HCT116 (cell line): ENCODE measurements at regions not wholly inside any gene's neighbourhood (a gene's known extent, or its start where the extent isn't known, plus 50 kb on each side); places are given as distances from the start of the nearest gene placed in this dataset.

ENCODE experiments used
- ATAC-seq: fragments of 200-7000 bp; cut with Tn5 transposase; 2 replicates; pipeline ENCODE4 v1.9.1; 2020; ENCODE audit warnings: mild to moderate bottlenecking, moderate library complexity
- BruUV-seq: library from RNA; stranded (reverse); fragments of 400-500 nt; replicated peaks from 2 replicates; lab custom pipeline; 2021; lab: Mats Ljungman, UMichigan
- CTCF ChIA-PET: fragments of 300-600 bp; sonication (Branson Sonifier 250); formaldehyde crosslinking; loops from one replicate; lab custom pipeline; 2021; ENCODE audit warnings: antibody characterized with exemption; lab: Charles Lee
- POLR2A ChIA-PET: fragments of 300-600, 350-600 bp; sonication (Branson Sonifier 250); formaldehyde crosslinking; loops from one replicate; lab custom pipeline; 2021; ENCODE audit warnings: antibody characterized with exemption; lab: Charles Lee
- RAD21 ChIA-PET, 2 experiments: fragments of 300-600 bp; sonication (Branson Sonifier 250); formaldehyde crosslinking; loops; one replicate each; lab custom pipeline; 2023; ENCODE audit warnings: low total read pairs in 2 of 2; ENCODE audit not compliant: uncharacterized antibody in 2 of 2, unreplicated experiment in 2 of 2, low non-redundant PET in 1 of 2; lab: Charles Lee
- DNase-seq: peaks from one replicate; pipeline ENCODE4 v3.0.0-alpha.2; 2010; ENCODE audit warnings: low read depth, low spot score
- H2AFZ ChIP-seq: fragments of 200-600 bp; shearing (Covaris generic), sonication (generic); 2 replicates; pipeline ENCODE4 v1.6.1; 2017; ENCODE audit warnings: low read depth, mixed run types, mixed read lengths, antibody characterized with exemption, low read length; ENCODE audit not compliant: poor library complexity, severe bottlenecking
- H3K27ac ChIP-seq: 2 replicates; pipeline ENCODE4 v1.5.1; 2012; ENCODE audit warnings: low read depth, low read length
- H3K27me3 ChIP-seq: fragments of 200-600 bp; sonication (generic); 2 replicates; pipeline ENCODE4 v1.6.1; 2016; ENCODE audit warnings: mixed run types, low read length, mixed read lengths; ENCODE audit not compliant: insufficient read depth
- H3K36me3 ChIP-seq, 2 experiments: fragments of 200-500 bp in 1 of 2; fragments of 200-600 bp in 1 of 2; sonication (Bioruptor generic) in 1 of 2; sonication (generic) in 1 of 2; 2 replicates each; pipeline versions ENCODE4 v1.5.1 to v1.6.1; 2014 to 2016; ENCODE audit warnings: low read length in 2 of 2, inconsistent platforms in 1 of 2, mixed read lengths in 1 of 2, mixed run types in 1 of 2; ENCODE audit not compliant: insufficient read depth in 2 of 2, control insufficient read depth in 1 of 2
- H3K4me1 ChIP-seq, 2 experiments: fragments of 200-600 bp in 1 of 2; sonication (generic) in 1 of 2; 2 replicates each; pipeline versions ENCODE4 v1.5.1 to v1.6.1; 2012 to 2017; ENCODE audit warnings: low read length in 2 of 2, inconsistent platforms in 1 of 2, mild to moderate bottlenecking in 1 of 2, mixed read lengths in 1 of 2, mixed run types in 1 of 2, moderate library complexity in 1 of 2; ENCODE audit not compliant: insufficient read depth in 2 of 2, control insufficient read depth in 1 of 2
- H3K4me2 ChIP-seq: fragments of 200-600 bp; sonication (generic); 2 replicates; pipeline ENCODE4 v1.6.1; 2017; ENCODE audit warnings: mixed run types, low read length, mixed read lengths
- H3K4me3 ChIP-seq, 2 experiments: fragments of 200-600 bp in 1 of 2; sonication (generic) in 1 of 2; replicated peaks in 1 of 2; 2 replicates each; pipeline ENCODE4 v1.5.1; 2011 to 2016; ENCODE audit warnings: low read length in 2 of 2, control low read depth in 1 of 2, low read depth in 1 of 2, mild to moderate bottlenecking in 1 of 2, mixed read lengths in 1 of 2, mixed run types in 1 of 2
- H3K79me2 ChIP-seq: fragments of 200-600 bp; sonication (generic); 2 replicates; pipeline ENCODE4 v1.6.1; 2017; ENCODE audit warnings: mild to moderate bottlenecking, mixed run types, low read length, moderate library complexity, mixed read lengths; ENCODE audit not compliant: insufficient read depth
- H3K9ac ChIP-seq: fragments of 200-600 bp; sonication (generic); 2 replicates; pipeline ENCODE4 v1.6.1; 2016; ENCODE audit warnings: low read length, mixed read lengths
- H3K9me2 ChIP-seq: fragments of 200-600 bp; sonication (generic), shearing (Covaris generic); 2 replicates; pipeline ENCODE4 v1.6.1; 2017; ENCODE audit warnings: mixed run types, mild to moderate bottlenecking, moderate library complexity; ENCODE audit not compliant: insufficient read depth
- H3K9me3 ChIP-seq, 2 experiments: fragments of 200-500 bp in 1 of 2; fragments of 200-600 bp in 1 of 2; sonication (Bioruptor generic) in 1 of 2; sonication (generic) in 1 of 2; 2 replicates each; pipeline ENCODE4 v1.6.1; 2014 to 2017; ENCODE audit warnings: low read length in 2 of 2, mixed read lengths in 2 of 2, inconsistent platforms in 1 of 2, low read depth in 1 of 2, mild to moderate bottlenecking in 1 of 2, mixed run types in 1 of 2, moderate library complexity in 1 of 2; ENCODE audit not compliant: control insufficient read depth in 1 of 2, insufficient read depth in 1 of 2
- H4K20me1 ChIP-seq: fragments of 200-600 bp; sonication (generic), shearing (Covaris generic); 2 replicates; pipeline ENCODE4 v1.6.1; 2017; ENCODE audit warnings: mixed run types, mild to moderate bottlenecking, moderate library complexity; ENCODE audit not compliant: insufficient read depth
- CTCF ChIP-seq, 3 experiments: fragments of 200-600 bp in 1 of 3; sonication (generic) in 1 of 3; IDR thresholded peaks in 2 of 3; conservative IDR thresholded peaks in 1 of 3; 2 replicates each; pipeline ENCODE4 v1.5.1; 2012 to 2017; ENCODE audit warnings: low read depth in 2 of 3, low read length in 2 of 3, antibody characterized with exemption in 1 of 3, borderline replicate concordance in 1 of 3, control low read depth in 1 of 3, mild to moderate bottlenecking in 1 of 3, mixed read lengths in 1 of 3, mixed run types in 1 of 3, moderate library complexity in 1 of 3; ENCODE audit not compliant: insufficient read depth in 1 of 3
- EGR1 ChIP-seq: IDR thresholded peaks from 2 replicates; pipeline ENCODE4 v1.6.1; 2012; ENCODE audit warnings: low read depth
- ELF1 ChIP-seq: IDR thresholded peaks from 2 replicates; pipeline ENCODE4 v1.6.1; 2012; ENCODE audit warnings: low read depth, borderline replicate concordance
- EZH2phosphoT487 ChIP-seq: fragments of 200-600 bp; IDR thresholded peaks from 2 replicates; pipeline ENCODE4 v1.6.1; 2018; ENCODE audit warnings: antibody characterized with exemption, borderline replicate concordance
- FOSL1 ChIP-seq: IDR thresholded peaks from 2 replicates; pipeline ENCODE4 v1.6.1; 2012; ENCODE audit warnings: low read depth
- MAX ChIP-seq: IDR thresholded peaks from 2 replicates; pipeline ENCODE4 v1.6.1; 2012
- RAD21 ChIP-seq: IDR thresholded peaks from 2 replicates; pipeline ENCODE4 v1.6.1; 2012; ENCODE audit warnings: low read depth, mild to moderate bottlenecking
- REST ChIP-seq: IDR thresholded peaks from 2 replicates; pipeline ENCODE4 v1.6.1; 2012; ENCODE audit warnings: low read depth
- SIN3A ChIP-seq: IDR thresholded peaks from 2 replicates; pipeline ENCODE4 v1.6.1; 2012; ENCODE audit warnings: low read depth
- SRF ChIP-seq: IDR thresholded peaks from 2 replicates; pipeline ENCODE4 v1.6.1; 2012; ENCODE audit warnings: low read depth
- YY1 ChIP-seq: IDR thresholded peaks from 2 replicates; pipeline ENCODE4 v1.6.1; 2011; ENCODE audit warnings: low read length, low read depth, moderate library complexity, mild to moderate bottlenecking; ENCODE audit not compliant: insufficient replicate concordance; ENCODE audit errors: extremely low read depth
- ZBTB33 ChIP-seq: IDR thresholded peaks from 2 replicates; pipeline ENCODE4 v1.6.1; 2011; ENCODE audit warnings: mild to moderate bottlenecking, low read length, moderate library complexity; ENCODE audit not compliant: insufficient replicate concordance; ENCODE audit errors: extremely low read depth
- ZFX ChIP-seq: fragments of 450-650 bp; IDR thresholded peaks from 2 replicates; pipeline ENCODE4 v1.6.1; 2017
- intact Hi-C: fragments of 100-400 bp; cut with micrococcal nuclease; formaldehyde crosslinking; loops from 2 replicates; pipeline ENCODE4 v1.10.0; 2022

GRCh38 chr7:35436452-35436851 is 182.6 kb upstream of the TBX20 start:
- ChIA-PET CTCF (interaction anchor here (1.0 kb wide), 1 partner anchor 11 kb away, joined by 4 read pairs; no protein-coding TSS in a partner anchor), POLR2A (no interaction called here), RAD21 (no interaction called here)
- TF ChIP-seq CTCF (IDR thresholded peaks at IDR 0.05 in 2 of 3, conservative IDR thresholded peaks at IDR 0.05 in 1 of 3; ENCODE audit: borderline replicate concordance in 1 of 3, insufficient read depth in 1 of 3, low read depth in 2 of 3, low read length in 2 of 3) (no peak), SRF (no peak), MAX (no peak), EGR1 (no peak), ELF1 (no peak), RAD21 (no peak), ZBTB33 (no peak), FOSL1 (no peak), ZFX (no peak), SIN3A (no peak), YY1 (no peak), EZH2phosphoT487 (no peak), REST (no peak)
- intact Hi-C loops, result loop anchor here (10.0 kb wide), 1 partner anchor 252 kb away; no protein-coding TSS in a partner anchor
- no peaks in the 10 kb centered on the region for H3K4me1 ChIP-seq
- no peak overlapping the region for H3K27ac ChIP-seq
- H4K20me1 ChIP-seq, result no peaks in the 10 kb centered on the region
- no peaks in the 10 kb centered on the region for H3K9me3 ChIP-seq
- no peaks in the 10 kb centered on the region for H3K79me2 ChIP-seq
- no peak for ATAC-seq
- BruUV-seq, result no TSS peak
- no peak for DNase-seq
- no peak overlapping the region for H3K4me2 ChIP-seq
- no peaks in the 10 kb centered on the region for H3K36me3 ChIP-seq
- no peaks in the 10 kb centered on the region for H3K9me2 ChIP-seq
- H2AFZ ChIP-seq, result no peak overlapping the region
- H3K4me3 ChIP-seq, result no peak overlapping the region
- no peaks in the 10 kb centered on the region for H3K27me3 ChIP-seq
- no peak overlapping the region for H3K9ac ChIP-seq
